T-cell (primary cell): ENCODE measurements at regions not wholly inside any gene's neighbourhood (a gene's known extent, or its start where the extent isn't known, plus 50 kb on each side); places are given as distances from the start of the nearest gene placed in this dataset.
"Not testable (repeated sequence)": the region's sequence is repeated elsewhere in the genome, so short reads cannot be mapped to it uniquely, and the experiment has no call there.

Source experiments
- ATAC-seq, 4 experiments: fragments of 200-7000 bp in 3 of 4; fragments of 150-1000 bp in 1 of 4; cut with Tn5 transposase; replicated peaks in 1 of 4; 1 replicate in 3 of 4; 2 replicates in 1 of 4; pipeline ENCODE4 v1.10.0; 2021; ENCODE audit warnings: moderate library complexity in 3 of 4, mild to moderate bottlenecking in 2 of 4, moderate number of reproducible peaks in 1 of 4
- CTCF ChIA-PET, 2 donors: fragments of 300-600 bp; sonication (Branson Sonifier 250); formaldehyde crosslinking; loops; one replicate each; lab custom pipeline; 2022; ENCODE audit warnings: antibody characterized with exemption in 2 of 2; lab: Charles Lee
- POLR2A ChIA-PET, 2 donors: fragments of 300-600 bp; sonication (Branson Sonifier 250); formaldehyde crosslinking; loops; one replicate each; lab custom pipeline; 2022; ENCODE audit warnings: antibody characterized with exemption in 2 of 2; lab: Charles Lee
- DNase-seq, 35 experiments: peaks; one replicate each; pipeline versions ENCODE4 v3.0.0 to v3.0.0-alpha.2; 2013 to 2023
- H3K27ac ChIP-seq: one replicate; pipeline ENCODE4 v1.5.1; 2013; ENCODE audit warnings: low read length
- H3K27me3 ChIP-seq, 2 experiments: replicated peaks in 1 of 2; 1 replicate in 1 of 2; 2 replicates in 1 of 2; pipeline versions ENCODE4 v1.6.1 to v1.7.0; 2013; ENCODE audit warnings: low read length in 1 of 2, mixed read lengths in 1 of 2; ENCODE audit not compliant: control insufficient read depth in 2 of 2, insufficient read depth in 2 of 2; ENCODE audit errors: extremely low read depth in 1 of 2
- H3K36me3 ChIP-seq, 2 donors: 1 replicate in 1 of 2; 2 replicates in 1 of 2; pipeline versions ENCODE4 v1.6.1 to v1.7.0; 2013; ENCODE audit warnings: low read length in 1 of 2; ENCODE audit not compliant: control insufficient read depth in 2 of 2, insufficient read depth in 1 of 2; ENCODE audit errors: extremely low read depth in 1 of 2
- H3K4me1 ChIP-seq, 2 experiments: 1 replicate in 1 of 2; 2 replicates in 1 of 2; pipeline versions ENCODE4 v1.6.1 to v1.7.0; 2013; ENCODE audit warnings: low read length in 2 of 2, mixed read lengths in 1 of 2; ENCODE audit not compliant: insufficient read depth in 2 of 2, control insufficient read depth in 1 of 2; ENCODE audit errors: extremely low read depth in 1 of 2
- H3K4me3 ChIP-seq, 2 donors: 1 replicate in 1 of 2; 2 replicates in 1 of 2; pipeline versions ENCODE4 v1.5.1 to v1.7.0; 2013; ENCODE audit warnings: mild to moderate bottlenecking in 2 of 2, low read length in 1 of 2, moderate library complexity in 1 of 2; ENCODE audit not compliant: control insufficient read depth in 1 of 2; ENCODE audit errors: extremely low read depth in 1 of 2
- H3K9me3 ChIP-seq: 2 replicates; pipeline ENCODE4 v1.7.0; 2013
- H3K27ac Mint-ChIP-seq, 2 donors: one replicate each; pipeline ENCODE4 v1.8.0; 2020 to 2021; ENCODE audit warnings: mild to moderate bottlenecking in 2 of 2, mixed read lengths in 2 of 2
- H3K27me3 Mint-ChIP-seq, 2 donors: one replicate each; pipeline ENCODE4 v1.8.0; 2021 to 2022; ENCODE audit warnings: mixed read lengths in 2 of 2
- H3K36me3 Mint-ChIP-seq: one replicate; pipeline ENCODE4 v1.8.0; 2021; ENCODE audit warnings: mixed read lengths
- H3K4me1 Mint-ChIP-seq, 3 donors: one replicate each; pipeline ENCODE4 v1.8.0; 2020 to 2022; ENCODE audit warnings: mixed read lengths in 3 of 3, mild to moderate bottlenecking in 1 of 3
- H3K4me3 Mint-ChIP-seq, 3 donors: one replicate each; pipeline ENCODE4 v1.8.0; 2020 to 2022; ENCODE audit warnings: mild to moderate bottlenecking in 3 of 3, mixed read lengths in 3 of 3, moderate library complexity in 3 of 3
- H3K9me3 Mint-ChIP-seq, 3 donors: one replicate each; pipeline ENCODE4 v1.8.0; 2020 to 2022; ENCODE audit warnings: mixed read lengths in 3 of 3
- WGBS: methylation state at CpG from one replicate; pipeline ENCODE4 v1.1.5; 2013; ENCODE audit warnings: missing lambda C conversion rate; ENCODE audit not compliant: insufficient coverage; 5-methylcytosine and 5-hydroxymethylcytosine counted together

- H3K4me1 Mint-ChIP-seq, CTCF ChIA-PET, H3K4me3 ChIP-seq, H3K9me3 Mint-ChIP-seq, H3K4me3 Mint-ChIP-seq, H3K4me1 ChIP-seq, H3K36me3 ChIP-seq, H3K27ac ChIP-seq, POLR2A ChIA-PET, H3K36me3 Mint-ChIP-seq, ATAC-seq, H3K9me3 ChIP-seq, DNase-seq, H3K27ac Mint-ChIP-seq: not testable (repeated sequence)
- WGBS, result no CpG with 5 or more reads among the region's 2 CpGs
- H3K27me3 ChIP-seq, result peaks cover 0 to 18% of the 10 kb centered on the region in 2 experiments
- H3K27me3 Mint-ChIP-seq, result peaks cover 38 to 55% of the 10 kb centered on the region in 2 donors
Observed at GRCh38 chr7:149665618-149666017, 107.8 kb downstream of the ZNF467 start.

GRCh38 chr7:149664666-149665065 lies 108.7 kb downstream of the ZNF467 start:
- H3K27me3 ChIP-seq, result peaks cover 0 to 18% of the 10 kb centered on the region in 2 experiments
- peaks cover 40 to 48% of the 10 kb centered on the region in 2 donors for H3K27me3 Mint-ChIP-seq
- no peak overlapping the region for H3K4me3 ChIP-seq
- H3K36me3 ChIP-seq, result no peaks in the 10 kb centered on the region
- no peak overlapping the region for H3K27ac ChIP-seq
- H3K36me3 Mint-ChIP-seq, result no peaks in the 10 kb centered on the region
- H3K9me3 ChIP-seq, result no peaks in the 10 kb centered on the region
- H3K4me3 Mint-ChIP-seq, result no peak overlapping the region
- POLR2A ChIA-PET, result no interaction called here
- no peaks in the 10 kb centered on the region for H3K4me1 ChIP-seq
- CTCF ChIA-PET, result no interaction called here
- H3K27ac Mint-ChIP-seq, result no peak overlapping the region
- no peak for ATAC-seq
- 100% methylated on average over 1 of the region's 1 CpG for WGBS
- no peaks in the 10 kb centered on the region for H3K4me1 Mint-ChIP-seq
- H3K9me3 Mint-ChIP-seq, result no peaks in the 10 kb centered on the region
- no peak for DNase-seq

- peaks cover 43 to 48% of the 10 kb centered on the region in 2 donors for H3K27me3 Mint-ChIP-seq
- no peak overlapping the region for H3K4me3 Mint-ChIP-seq
- no peaks in the 10 kb centered on the region for H3K9me3 Mint-ChIP-seq
- ATAC-seq (no peak), DNase-seq (no peak)
- ChIA-PET CTCF (interaction anchor here in 1 of 2 donors (2.4 kb wide), 1 partner anchor 78 kb away, joined by 19 read pairs; no protein-coding TSS in a partner anchor), POLR2A (no interaction called here)
- no peak overlapping the region for H3K4me3 ChIP-seq
- H3K36me3 Mint-ChIP-seq, result no peaks in the 10 kb centered on the region
- H3K36me3 ChIP-seq, result no peaks in the 10 kb centered on the region
- peaks cover 0 to 18% of the 10 kb centered on the region in 2 experiments for H3K27me3 ChIP-seq
- no peak overlapping the region for H3K27ac ChIP-seq
- H3K27ac Mint-ChIP-seq, result no peak overlapping the region
- WGBS, result 92% methylated on average over 1 of the region's 5 CpGs
- no peaks in the 10 kb centered on the region for H3K4me1 ChIP-seq
- no peaks in the 10 kb centered on the region for H3K4me1 Mint-ChIP-seq
- H3K9me3 ChIP-seq, result no peaks in the 10 kb centered on the region
Observed at GRCh38 chr7:149664176-149664575, 109.2 kb downstream of the ZNF467 start.

- WGBS, result 63% methylated on average over 5 of the region's 5 CpGs
- no peaks in the 10 kb centered on the region for H3K36me3 ChIP-seq
- no peak overlapping the region for H3K4me3 Mint-ChIP-seq
- peak; percentile 66 to 79 (median 71) for ATAC-seq
- H3K9me3 ChIP-seq, result no peaks in the 10 kb centered on the region
- no peaks in the 10 kb centered on the region for H3K9me3 Mint-ChIP-seq
- H3K27ac ChIP-seq, result no peak overlapping the region
- no peaks in the 10 kb centered on the region for H3K4me1 Mint-ChIP-seq
- no peaks in the 10 kb centered on the region for H3K36me3 Mint-ChIP-seq
- peaks cover 45 to 48% of the 10 kb centered on the region in 2 donors for H3K27me3 Mint-ChIP-seq
- H3K27me3 ChIP-seq, result peaks cover 0 to 14% of the 10 kb centered on the region in 2 experiments
- CTCF ChIA-PET, result interaction anchor here (0.6 to 2.4 kb wide), 11 partner anchors 9 to 139 kb away, joined by 3 to 19 read pairs (median 4); a partner anchor contains a TSS
- no peaks in the 10 kb centered on the region for H3K4me1 ChIP-seq
- POLR2A ChIA-PET, result no interaction called here
- peak; percentile 10 to 71 (median 50) for DNase-seq
- H3K27ac Mint-ChIP-seq, result no peak overlapping the region
- H3K4me3 ChIP-seq, result no peak overlapping the region
Observed at GRCh38 chr7:149662591-149663095, 110.7 kb downstream of the ZNF467 start.

GRCh38 chr7:149655784-149656183 lies 117.6 kb downstream of the ZNF467 start:
- H3K4me3 Mint-ChIP-seq, result no peak overlapping the region
- peaks cover 8% of the 10 kb centered on the region for H3K36me3 Mint-ChIP-seq
- peaks cover 22 to 52% of the 10 kb centered on the region in 2 donors for H3K27me3 Mint-ChIP-seq
- H3K36me3 ChIP-seq, result no peaks in the 10 kb centered on the region
- DNase-seq (no peak), ATAC-seq (no peak)
- H3K9me3 ChIP-seq, result no peaks in the 10 kb centered on the region
- no peak overlapping the region for H3K4me3 ChIP-seq
- no peaks in the 10 kb centered on the region for H3K4me1 Mint-ChIP-seq
- CTCF ChIA-PET, result no interaction called here
- peaks cover 16 to 23% (median 19%) of the 10 kb centered on the region in 3 donors for H3K9me3 Mint-ChIP-seq
- WGBS, result no CpG with 5 or more reads among the region's 1 CpG
- POLR2A ChIA-PET, result no interaction called here
- H3K4me1 ChIP-seq, result no peaks in the 10 kb centered on the region
- H3K27me3 ChIP-seq, result peaks cover 0 to 10% of the 10 kb centered on the region in 2 experiments
- no peak overlapping the region for H3K27ac ChIP-seq
- no peak overlapping the region for H3K27ac Mint-ChIP-seq

- POLR2A ChIA-PET, result no interaction called here
- no peak overlapping the region for H3K4me3 ChIP-seq
- no peaks in the 10 kb centered on the region for H3K4me1 Mint-ChIP-seq
- H3K9me3 Mint-ChIP-seq, result peaks cover 16 to 23% (median 19%) of the 10 kb centered on the region in 3 donors
- WGBS, result no CpG with 5 or more reads among the region's 1 CpG
- no peak for DNase-seq
- no peaks in the 10 kb centered on the region for H3K4me1 ChIP-seq
- H3K36me3 ChIP-seq, result no peaks in the 10 kb centered on the region
- peaks cover 27 to 55% of the 10 kb centered on the region in 2 donors for H3K27me3 Mint-ChIP-seq
- H3K27ac ChIP-seq, result no peak overlapping the region
- H3K4me3 Mint-ChIP-seq, result no peak overlapping the region
- peaks cover 8% of the 10 kb centered on the region for H3K36me3 Mint-ChIP-seq
- H3K27me3 ChIP-seq, result peaks cover 0 to 12% of the 10 kb centered on the region in 2 experiments
- no peak overlapping the region for H3K27ac Mint-ChIP-seq
- no peaks in the 10 kb centered on the region for H3K9me3 ChIP-seq
- ATAC-seq, result no peak
- CTCF ChIA-PET, result no interaction called here
Observed at GRCh38 chr7:149654588-149654987, 118.8 kb downstream of the ZNF467 start.
